ENCODE measurements at regions not wholly inside any gene's neighbourhood (a gene's known extent, or its start where the extent isn't known, plus 50 kb on each side); places are given as distances from the start of the nearest gene placed in this dataset.

DNA sequence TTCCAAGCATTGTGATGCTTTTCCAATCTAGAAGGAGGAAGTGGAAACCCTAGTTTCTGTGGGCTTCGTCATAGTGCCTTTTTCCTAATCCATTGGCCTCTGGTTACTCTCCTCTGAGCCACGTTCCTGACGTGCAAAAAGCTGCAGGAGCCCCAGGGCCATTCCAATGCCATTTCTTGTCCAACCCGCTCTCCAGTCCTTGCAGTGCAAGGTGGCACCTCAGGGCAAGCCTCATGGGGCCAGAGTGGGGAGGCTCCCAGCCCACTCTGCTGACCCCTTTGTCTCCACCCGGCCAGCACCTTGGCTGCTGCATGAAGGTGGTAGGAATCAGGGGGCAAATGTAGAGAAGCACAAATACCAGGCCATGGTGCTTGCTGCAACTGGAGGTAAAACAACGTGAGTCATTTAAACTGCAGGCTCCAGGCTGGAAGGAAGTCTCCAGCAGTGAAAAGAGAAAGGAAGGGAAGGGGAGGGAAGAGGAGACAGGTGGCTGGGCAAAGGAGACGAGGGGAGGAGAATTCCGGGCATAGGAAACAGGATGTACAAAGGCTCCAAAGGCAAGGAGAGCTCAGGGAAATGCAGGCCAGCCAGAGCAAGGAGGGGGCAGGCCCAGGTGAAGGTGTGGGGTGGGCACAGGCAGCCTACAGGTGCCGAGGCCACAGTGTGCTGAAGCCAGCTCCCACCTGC is 168.2 kb upstream of the TNRC6C start:
- H3K9me3 ChIP-seq, result no peaks in the 10 kb centered on the region
- no peak for DNase-seq (ENCODE audit: extremely low spot score)
- no peak overlapping the region for H3K4me3 ChIP-seq
- TF ChIP-seq, protein P1, sequence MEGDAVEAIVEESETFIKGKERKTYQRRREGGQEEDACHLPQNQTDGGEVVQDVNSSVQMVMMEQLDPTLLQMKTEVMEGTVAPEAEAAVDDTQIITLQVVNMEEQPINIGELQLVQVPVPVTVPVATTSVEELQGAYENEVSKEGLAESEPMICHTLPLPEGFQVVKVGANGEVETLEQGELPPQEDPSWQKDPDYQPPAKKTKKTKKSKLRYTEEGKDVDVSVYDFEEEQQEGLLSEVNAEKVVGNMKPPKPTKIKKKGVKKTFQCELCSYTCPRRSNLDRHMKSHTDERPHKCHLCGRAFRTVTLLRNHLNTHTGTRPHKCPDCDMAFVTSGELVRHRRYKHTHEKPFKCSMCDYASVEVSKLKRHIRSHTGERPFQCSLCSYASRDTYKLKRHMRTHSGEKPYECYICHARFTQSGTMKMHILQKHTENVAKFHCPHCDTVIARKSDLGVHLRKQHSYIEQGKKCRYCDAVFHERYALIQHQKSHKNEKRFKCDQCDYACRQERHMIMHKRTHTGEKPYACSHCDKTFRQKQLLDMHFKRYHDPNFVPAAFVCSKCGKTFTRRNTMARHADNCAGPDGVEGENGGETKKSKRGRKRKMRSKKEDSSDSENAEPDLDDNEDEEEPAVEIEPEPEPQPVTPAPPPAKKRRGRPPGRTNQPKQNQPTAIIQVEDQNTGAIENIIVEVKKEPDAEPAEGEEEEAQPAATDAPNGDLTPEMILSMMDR (IDR thresholded peaks at IDR 0.05), result no peak
- no peak for TF ChIP-seq POLR2A (IDR thresholded peaks at IDR 0.05; ENCODE audit: low read depth)
- no peak for TF ChIP-seq POLR2AphosphoS5 (IDR thresholded peaks at IDR 0.05)
- TF ChIP-seq EP300 (IDR thresholded peaks at IDR 0.05), result no peak
- H3K4me1 ChIP-seq, result peaks cover 0 to 4% (median 3%) of the 10 kb centered on the region in 4 donors
- no peaks in the 10 kb centered on the region for H3K36me3 ChIP-seq
- 78% methylated on average over 9 of the region's 9 CpGs for WGBS
- intact Hi-C loops (cut with DNase I), result no loop called here
- H3K27ac ChIP-seq (replicated peaks in 1 of 4), result no peak overlapping the region
- no peaks in the 10 kb centered on the region for H3K27me3 ChIP-seq

DNA sequence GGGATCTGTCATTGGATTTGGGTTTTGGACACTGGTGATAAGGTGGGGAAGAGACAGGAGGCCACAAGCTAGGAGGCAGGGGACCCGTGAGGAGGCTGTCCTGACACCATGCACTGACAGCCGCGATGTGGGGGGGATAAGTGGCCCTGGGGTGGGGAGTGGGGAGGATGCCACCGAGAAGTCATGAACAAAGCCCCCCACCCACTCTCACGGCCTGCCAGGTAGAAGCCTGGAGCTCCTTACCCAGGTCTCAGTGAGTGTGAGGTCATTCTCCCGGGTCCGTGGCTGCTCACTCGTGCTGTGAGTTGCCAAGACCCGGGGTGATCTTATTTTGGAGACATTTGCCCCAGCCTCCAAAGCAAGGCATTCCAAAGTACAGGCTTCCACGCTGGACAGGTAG is 165.9 kb upstream of the TNRC6C start:
- Histone ChIP-seq H3K27me3 (no peaks in the 10 kb centered on the region), H3K4me1 (peaks cover 0 to 28% (median 25%) of the 10 kb centered on the region in 4 donors), H3K4me3 (no peak overlapping the region), H3K36me3 (no peaks in the 10 kb centered on the region), H3K27ac (replicated peaks in 1 of 4) (no peak overlapping the region), H3K9me3 (no peaks in the 10 kb centered on the region)
- TF ChIP-seq POLR2AphosphoS5 (IDR thresholded peaks at IDR 0.05) (no peak), POLR2A (IDR thresholded peaks at IDR 0.05; ENCODE audit: low read depth) (no peak), EP300 (IDR thresholded peaks at IDR 0.05) (no peak)
- TF ChIP-seq, protein P1 (IDR thresholded peaks at IDR 0.05), result no peak
- WGBS, result 90% methylated on average over 8 of the region's 10 CpGs
- intact Hi-C loops (cut with DNase I), result no loop called here
- DNase-seq (ENCODE audit: extremely low spot score), result no peak

DNA sequence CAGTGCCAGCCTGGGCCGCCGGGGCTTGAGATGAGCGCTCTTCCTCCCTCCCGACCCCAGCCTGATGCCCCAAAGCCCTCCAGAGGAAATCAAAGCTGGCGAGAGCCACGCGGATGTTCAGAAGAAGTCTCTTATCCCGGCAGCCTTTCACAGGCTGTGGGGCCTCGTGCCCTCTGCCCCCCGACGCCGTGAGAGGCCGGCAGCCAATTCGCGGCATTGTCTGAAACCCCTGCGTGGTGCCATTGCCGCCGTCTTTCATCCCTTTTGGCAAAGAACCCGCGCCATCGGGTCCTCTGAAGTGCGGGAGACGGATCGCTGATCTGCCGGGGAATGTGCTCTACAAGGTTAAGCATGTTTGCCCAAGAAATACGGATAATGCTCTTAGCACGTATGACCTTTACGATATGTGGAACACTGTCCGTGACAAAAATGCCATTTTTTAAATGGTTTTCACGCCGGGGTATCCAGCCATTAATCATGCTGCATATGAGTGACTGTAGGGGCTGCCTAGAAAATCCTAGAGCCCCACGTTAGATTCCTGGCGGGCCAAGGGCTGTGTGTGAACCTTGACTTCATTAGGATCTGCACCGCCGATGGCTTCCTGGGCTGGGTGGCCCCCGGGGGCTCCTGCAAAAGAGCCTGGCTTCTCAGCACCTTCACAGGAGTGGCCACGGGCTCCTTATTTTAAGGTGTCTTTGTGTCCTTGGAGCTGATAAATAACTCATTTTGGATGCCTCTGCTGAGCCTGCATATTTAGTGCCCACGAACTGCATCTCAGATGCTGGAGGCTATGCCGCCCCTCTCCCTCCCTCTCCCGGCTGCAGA is 165.1 kb upstream of the TNRC6C start:
- H3K4me1 ChIP-seq, result peaks cover 0 to 30% (median 27%) of the 10 kb centered on the region in 4 donors
- H3K36me3 ChIP-seq, result no peaks in the 10 kb centered on the region
- whole genome bisulfite sequencing, result 83% methylated on average over 30 of the region's 40 CpGs
- intact Hi-C loops (cut with DNase I), result no loop called here
- no peak overlapping the region for H3K27ac ChIP-seq (replicated peaks in 1 of 4)
- no peak overlapping the region for H3K4me3 ChIP-seq
- no peaks in the 10 kb centered on the region for H3K27me3 ChIP-seq
- TF ChIP-seq EP300 (IDR thresholded peaks at IDR 0.05) (no peak), POLR2A (IDR thresholded peaks at IDR 0.05; ENCODE audit: low read depth) (no peak), POLR2AphosphoS5 (IDR thresholded peaks at IDR 0.05) (no peak)
- TF ChIP-seq, protein P1 (IDR thresholded peaks at IDR 0.05), result no peak
- no peak for DNase-seq (ENCODE audit: extremely low spot score)
- H3K9me3 ChIP-seq, result no peaks in the 10 kb centered on the region

DNA sequence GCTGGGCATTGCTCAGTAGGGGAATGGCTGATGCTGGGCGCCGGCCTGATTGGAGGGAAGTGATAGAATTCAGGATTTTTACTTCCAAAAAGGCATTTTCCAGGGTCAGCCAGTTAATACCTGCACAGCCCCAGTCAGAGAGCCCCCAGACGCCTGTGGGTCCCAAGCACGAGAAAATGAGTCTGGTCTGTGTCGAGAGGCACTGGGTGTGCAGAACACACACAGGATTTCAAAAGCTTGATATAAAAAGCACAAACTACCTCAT is 164.6 kb upstream of the TNRC6C start:
- Histone ChIP-seq H3K27me3 (no peaks in the 10 kb centered on the region), H3K4me3 (no peak overlapping the region), H3K9me3 (no peaks in the 10 kb centered on the region), H3K27ac (replicated peaks in 1 of 4) (no peak overlapping the region), H3K36me3 (no peaks in the 10 kb centered on the region), H3K4me1 (peaks cover 0 to 30% (median 27%) of the 10 kb centered on the region in 4 donors)
- no peak for DNase-seq (ENCODE audit: extremely low spot score)
- intact Hi-C loops (cut with DNase I), result no loop called here
- WGBS, result 90% methylated on average over 5 of the region's 5 CpGs
- TF ChIP-seq EP300 (IDR thresholded peaks at IDR 0.05) (no peak), POLR2A (IDR thresholded peaks at IDR 0.05; ENCODE audit: low read depth) (no peak), POLR2AphosphoS5 (IDR thresholded peaks at IDR 0.05) (no peak)
- TF ChIP-seq, protein P1 (IDR thresholded peaks at IDR 0.05), result no peak
